DOHH2 (cell line): ENCODE measurements at regions not wholly inside any gene's neighbourhood (a gene's known extent, or its start where the extent isn't known, plus 50 kb on each side); places are given as distances from the start of the nearest gene placed in this dataset.

Source experiments
- EZH2phosphoT487 ChIP-seq: fragments of 200-600 bp; sonication (generic); IDR thresholded peaks from 2 replicates; pipeline ENCODE4 v1.6.1; 2017; ENCODE audit warnings: borderline replicate concordance, mild to moderate bottlenecking, antibody characterized with exemption, low read length, moderate library complexity, mixed read lengths
- TF ChIP-seq, protein P1 (sequence below): fragments of 200-600 bp; sonication (generic); IDR thresholded peaks from one replicate; pipeline ENCODE4 v1.5.1; 2014; ENCODE audit warnings: antibody characterized with exemption, mild to moderate bottlenecking, low read depth, low read length; ENCODE audit not compliant: poor library complexity, severe bottlenecking

- TF ChIP-seq, protein P1, sequence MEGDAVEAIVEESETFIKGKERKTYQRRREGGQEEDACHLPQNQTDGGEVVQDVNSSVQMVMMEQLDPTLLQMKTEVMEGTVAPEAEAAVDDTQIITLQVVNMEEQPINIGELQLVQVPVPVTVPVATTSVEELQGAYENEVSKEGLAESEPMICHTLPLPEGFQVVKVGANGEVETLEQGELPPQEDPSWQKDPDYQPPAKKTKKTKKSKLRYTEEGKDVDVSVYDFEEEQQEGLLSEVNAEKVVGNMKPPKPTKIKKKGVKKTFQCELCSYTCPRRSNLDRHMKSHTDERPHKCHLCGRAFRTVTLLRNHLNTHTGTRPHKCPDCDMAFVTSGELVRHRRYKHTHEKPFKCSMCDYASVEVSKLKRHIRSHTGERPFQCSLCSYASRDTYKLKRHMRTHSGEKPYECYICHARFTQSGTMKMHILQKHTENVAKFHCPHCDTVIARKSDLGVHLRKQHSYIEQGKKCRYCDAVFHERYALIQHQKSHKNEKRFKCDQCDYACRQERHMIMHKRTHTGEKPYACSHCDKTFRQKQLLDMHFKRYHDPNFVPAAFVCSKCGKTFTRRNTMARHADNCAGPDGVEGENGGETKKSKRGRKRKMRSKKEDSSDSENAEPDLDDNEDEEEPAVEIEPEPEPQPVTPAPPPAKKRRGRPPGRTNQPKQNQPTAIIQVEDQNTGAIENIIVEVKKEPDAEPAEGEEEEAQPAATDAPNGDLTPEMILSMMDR = no peak
- no peak for TF ChIP-seq EZH2phosphoT487
Measured at GRCh38 chr1:111568160-111568647, 51.4 kb upstream of the RAP1A start.
